CD1c-positive myeloid dendritic cell (primary cell): ENCODE measurements at regions not wholly inside any gene's neighbourhood (a gene's known extent, or its start where the extent isn't known, plus 50 kb on each side); places are given as distances from the start of the nearest gene placed in this dataset.

ENCODE experiments used
- DNase-seq: peaks from one replicate; pipeline ENCODE4 v3.0.0-alpha.2; 2016; ENCODE audit errors: extremely low spot score

DNA sequence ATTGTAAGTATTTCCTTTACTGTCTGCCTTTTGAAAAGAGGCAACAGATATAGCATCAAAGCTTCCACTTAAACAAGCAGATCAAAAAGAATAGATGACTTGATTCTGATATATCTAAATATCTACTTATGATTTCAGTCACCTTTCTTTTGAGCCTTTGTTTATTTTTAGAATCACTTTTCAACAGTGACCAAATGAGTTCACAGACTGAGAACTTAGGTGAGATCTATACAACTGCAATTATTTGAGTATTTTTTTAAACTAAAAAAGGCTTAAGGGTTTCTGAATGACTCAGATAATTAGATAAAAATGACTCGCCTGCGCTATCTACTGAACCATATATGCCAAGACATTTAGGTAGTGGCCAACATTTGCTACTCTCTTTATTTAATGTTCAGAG, 166.7 kb upstream of the KCNIP4 start:
- no peak for DNase-seq

- DNase-seq: no peak
Observed at GRCh38 chr4:22103768-22104167, 155.2 kb upstream of the KCNIP4 start.

- DNase-seq: no peak
Observed at GRCh38 chr4:22099896-22100295, 151.3 kb upstream of the KCNIP4 start.

DNA sequence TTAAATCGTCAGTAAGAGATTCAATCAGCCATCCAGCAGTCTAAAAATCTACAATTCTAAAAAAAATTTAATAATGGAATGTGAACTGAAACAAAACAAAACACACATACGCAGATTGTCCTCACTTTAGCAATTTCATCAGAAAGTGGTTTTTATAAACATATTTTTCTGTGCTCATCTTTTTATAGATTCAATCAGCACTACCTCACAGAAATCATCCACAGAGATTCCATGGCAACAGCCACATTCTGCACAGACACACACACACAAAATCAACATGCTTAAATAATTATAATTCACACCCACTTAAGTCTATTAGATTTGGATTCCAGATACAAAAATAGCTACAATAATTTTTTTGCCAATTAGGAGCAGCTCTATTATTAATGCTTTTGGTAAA, 149.0 kb upstream of the KCNIP4 start:
- no peak for DNase-seq

DNA sequence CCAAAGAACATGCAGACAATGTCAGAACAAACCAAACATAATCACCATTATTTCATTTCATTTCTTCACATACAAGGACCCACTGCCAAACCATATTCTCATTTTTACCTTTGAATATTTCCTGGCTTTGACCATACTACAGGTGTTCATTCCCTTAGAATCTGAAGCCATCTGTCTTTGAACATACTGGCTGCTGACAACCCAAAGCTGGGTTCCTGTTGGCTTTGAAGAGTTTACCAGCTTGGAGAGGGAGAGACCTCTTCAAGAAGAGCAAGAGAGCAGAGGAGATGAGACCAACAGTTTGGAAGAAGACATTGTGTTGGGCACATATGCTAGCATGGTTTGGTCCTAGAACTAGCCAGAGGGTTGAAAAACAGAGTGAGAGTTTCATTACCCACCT, 145.6 kb upstream of the KCNIP4 start:
- DNase-seq: no peak

DNA sequence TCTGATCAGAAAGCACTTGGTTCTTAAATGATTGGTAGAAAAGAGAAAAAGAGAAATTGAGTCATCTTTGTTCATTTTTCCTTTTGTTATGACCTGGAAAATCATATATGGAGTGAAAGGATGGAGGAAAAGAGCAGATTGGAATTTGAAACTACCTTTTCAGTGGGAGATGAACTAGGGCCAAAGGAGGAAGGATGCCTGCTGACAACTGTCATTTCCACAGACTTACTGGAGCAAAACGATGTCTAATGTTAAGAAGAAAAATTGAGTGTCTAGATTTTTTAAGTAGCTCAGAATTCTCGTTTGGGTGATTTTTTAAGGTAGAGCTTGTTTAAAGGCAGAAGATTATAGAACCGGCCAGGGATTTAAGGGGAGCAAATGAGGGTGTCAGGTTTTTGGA, 144.6 kb upstream of the KCNIP4 start:
- DNase-seq: no peak

DNA sequence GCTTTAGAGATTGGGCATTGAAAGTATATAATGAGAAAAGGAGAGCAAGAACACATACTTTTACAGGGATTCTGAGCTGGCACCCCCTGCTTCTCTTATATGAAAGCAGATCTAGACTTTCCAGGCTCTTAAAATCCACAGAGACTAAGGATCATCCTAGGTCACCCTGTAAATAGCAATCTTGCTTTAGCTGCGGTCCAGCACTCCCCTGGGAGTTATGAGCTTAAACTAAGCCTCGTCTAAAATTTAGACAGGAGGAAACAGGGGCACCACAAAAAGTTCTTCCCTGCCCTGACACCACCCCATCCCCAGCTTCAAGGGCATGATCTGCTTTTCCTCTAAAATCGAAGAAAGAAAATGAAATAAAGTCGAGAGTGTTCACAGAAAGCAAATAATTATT, 143.3 kb upstream of the KCNIP4 start:
- no peak for DNase-seq

DNA sequence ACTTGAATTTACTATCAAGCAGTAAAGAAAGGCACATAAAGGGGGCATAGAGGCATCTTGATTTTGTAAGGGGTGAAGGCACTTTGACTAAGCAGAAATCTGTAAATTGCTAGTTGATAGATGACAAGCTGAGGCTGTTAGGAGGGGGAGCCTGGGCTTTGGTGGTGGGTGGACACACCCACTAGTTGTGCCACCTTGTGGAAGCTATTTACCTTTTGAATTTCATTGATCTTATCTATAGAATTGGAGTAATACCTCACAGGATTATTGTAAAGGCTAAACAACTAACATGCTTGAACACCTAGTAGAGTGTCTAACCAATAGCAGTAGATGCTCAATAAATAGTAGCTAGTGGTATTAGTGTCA, 142.8 kb upstream of the KCNIP4 start:
- DNase-seq: no peak

DNA sequence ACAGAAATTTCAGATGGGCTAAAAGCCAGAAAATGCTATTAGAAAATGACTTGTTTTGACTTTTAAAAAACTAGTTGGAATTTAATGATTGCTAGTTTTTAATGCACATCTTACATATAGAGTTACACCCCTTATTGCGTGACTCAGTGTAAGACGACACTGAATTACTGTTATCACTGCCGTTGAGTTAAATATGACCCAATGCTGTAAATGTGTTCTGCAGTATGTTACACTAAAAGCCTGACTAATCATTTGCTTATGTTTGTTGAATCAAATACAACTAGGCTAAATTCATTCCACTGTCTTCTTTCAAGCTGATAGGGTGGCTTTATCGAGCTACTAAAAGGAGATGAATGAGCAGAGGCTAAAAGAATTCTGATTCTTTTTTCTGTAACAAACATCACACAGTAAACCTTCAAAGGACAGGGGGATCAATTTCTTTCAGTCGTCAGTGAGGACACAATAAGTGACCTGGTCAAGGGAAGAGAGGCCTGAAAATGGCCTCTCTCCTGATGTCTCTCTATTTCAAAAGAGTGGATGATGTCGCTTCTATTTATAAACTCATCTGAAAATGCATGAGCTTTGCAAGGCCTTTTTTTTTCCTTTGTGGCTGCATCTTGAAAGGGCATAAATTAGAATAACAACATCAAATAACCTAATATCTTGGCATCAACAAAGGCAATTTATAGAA, 142.2 kb upstream of the KCNIP4 start:
- no peak for DNase-seq

GRCh38 chr4:22077571-22077970, 129.0 kb upstream of the KCNIP4 start:
- no peak for DNase-seq

GRCh38 chr4:22072726-22073125, 124.2 kb upstream of the KCNIP4 start:
- no peak for DNase-seq

- no peak for DNase-seq
Observed at GRCh38 chr4:22072240-22072639, 123.7 kb upstream of the KCNIP4 start.

DNA sequence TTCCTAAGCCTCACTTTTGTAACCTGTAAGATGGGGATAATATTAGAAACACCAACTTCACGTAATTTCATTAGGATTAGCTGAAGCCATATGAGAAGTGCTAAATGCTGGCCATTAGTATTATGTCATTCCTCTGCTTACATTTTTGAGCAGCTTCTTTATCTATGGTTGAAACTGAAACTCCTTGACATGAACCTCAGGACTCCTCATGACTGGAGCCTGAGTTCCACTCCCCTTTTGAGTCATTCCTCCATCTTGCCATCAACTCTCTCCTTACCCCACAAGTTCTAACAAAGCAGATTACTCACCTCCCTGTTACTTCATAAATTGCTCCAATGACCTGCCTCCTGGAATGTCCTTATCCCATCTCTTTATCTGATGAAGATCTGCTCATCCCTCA, 123.2 kb upstream of the KCNIP4 start:
- DNase-seq: no peak

- no peak for DNase-seq
Observed at GRCh38 chr4:22070256-22070655, 121.7 kb upstream of the KCNIP4 start.

DNA sequence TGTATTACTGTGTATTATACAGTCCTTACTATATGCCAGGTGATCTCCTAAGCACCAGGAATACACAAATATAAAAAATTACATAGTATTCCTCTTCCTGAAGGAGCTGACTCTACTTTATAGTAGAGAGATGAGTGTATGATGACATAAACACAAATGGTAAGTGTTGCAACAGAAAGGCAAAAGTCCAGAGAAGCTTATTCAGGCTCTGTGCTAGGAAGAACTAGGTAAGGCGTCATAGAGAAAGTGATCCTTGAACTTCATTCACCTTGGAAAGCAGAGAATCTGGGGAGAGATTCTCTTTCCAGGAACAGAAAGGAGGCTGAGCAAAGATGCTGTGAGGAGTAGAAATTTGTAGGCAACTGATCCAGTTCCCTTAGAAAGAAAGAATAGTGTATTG, 115.0 kb upstream of the KCNIP4 start:
- no peak for DNase-seq

- no peak for DNase-seq
Observed at GRCh38 chr4:22062676-22063075, 114.1 kb upstream of the KCNIP4 start.

DNA sequence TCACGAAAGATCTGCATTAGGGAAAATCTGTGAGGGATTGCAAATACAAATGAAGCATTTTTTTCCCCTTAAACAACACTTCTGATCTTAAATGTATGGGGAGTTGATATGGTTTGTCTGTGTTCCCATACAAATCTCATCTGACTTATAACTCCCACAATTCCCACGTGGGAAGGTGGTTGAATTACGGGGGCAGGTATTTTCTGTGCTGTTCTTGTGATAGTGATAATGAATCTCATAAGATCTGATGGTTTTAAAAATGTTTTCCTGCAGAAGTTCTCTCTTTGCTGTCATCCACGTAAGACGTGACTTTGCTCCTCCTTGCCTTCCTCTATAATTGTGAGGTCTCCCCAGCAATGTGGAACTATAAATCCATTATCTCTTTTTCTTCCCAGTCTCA, 107.4 kb upstream of the KCNIP4 start:
- no peak for DNase-seq

DNA sequence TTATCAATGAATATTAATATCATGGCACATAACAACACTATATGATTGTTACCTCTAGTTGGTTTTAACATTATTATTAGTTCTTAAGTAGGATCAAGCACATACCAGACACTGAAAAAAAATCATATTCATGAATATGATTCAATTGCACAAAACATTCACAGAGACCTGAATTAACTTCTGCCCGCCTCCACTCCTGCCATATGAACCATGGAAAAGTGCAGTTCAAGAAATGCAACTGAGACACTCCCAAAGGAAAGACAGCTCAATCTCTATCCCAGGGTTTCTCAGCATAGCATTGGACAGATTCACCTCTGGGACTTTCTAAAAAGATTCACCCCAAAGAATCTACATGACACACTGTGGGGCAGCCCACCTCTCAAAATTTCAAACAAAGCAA, 103.5 kb upstream of the KCNIP4 start:
- no peak for DNase-seq

- no peak for DNase-seq
Observed at GRCh38 chr4:22048323-22048722, 99.8 kb upstream of the KCNIP4 start.

DNA sequence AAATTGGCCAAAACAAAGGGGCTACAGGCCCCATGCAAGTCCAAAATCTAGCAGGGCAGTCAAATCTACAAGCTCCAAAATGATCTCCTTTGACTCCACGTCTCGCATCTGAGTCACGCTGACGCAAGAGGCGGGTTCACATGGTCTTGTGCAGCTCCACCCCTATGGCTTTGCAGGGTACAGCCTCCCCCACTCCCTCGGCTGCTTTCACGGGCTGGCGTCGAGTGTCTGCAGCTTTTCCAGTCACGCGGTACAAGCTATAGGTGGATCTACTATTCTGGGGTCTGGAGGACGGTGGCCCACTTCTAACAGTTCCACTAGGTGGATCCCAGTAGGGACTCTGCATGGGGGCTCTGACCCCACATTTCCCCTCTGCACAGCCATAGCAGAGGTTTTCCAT, 99.2 kb upstream of the KCNIP4 start:
- DNase-seq: no peak

DNA sequence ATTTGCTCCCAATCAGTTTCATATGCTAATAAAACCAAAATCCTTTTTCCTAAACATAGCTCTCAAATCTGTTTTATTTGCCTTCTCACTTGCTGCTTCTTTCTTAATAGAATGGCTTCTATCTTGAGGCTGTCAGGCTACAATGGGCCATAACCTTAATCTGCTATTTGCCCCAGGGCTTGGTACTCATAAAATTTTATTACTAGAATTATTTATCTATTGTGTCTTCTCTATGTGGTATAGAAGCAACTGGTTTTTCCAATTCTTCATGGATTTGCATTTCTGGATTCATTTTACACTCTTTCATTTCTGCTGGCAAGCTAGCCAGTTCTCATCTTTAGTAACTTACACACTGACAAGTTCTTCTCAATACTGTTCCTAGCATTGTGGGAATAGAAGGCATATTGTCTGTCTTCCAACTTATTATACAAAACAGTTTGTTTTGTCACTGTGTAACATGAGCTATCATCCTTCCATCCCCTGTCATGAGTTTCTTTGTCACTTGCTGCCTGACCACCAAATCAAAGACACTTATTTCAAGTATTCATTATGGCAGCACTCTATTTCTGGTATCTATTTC, 96.6 kb upstream of the KCNIP4 start:
- DNase-seq: no peak

DNA sequence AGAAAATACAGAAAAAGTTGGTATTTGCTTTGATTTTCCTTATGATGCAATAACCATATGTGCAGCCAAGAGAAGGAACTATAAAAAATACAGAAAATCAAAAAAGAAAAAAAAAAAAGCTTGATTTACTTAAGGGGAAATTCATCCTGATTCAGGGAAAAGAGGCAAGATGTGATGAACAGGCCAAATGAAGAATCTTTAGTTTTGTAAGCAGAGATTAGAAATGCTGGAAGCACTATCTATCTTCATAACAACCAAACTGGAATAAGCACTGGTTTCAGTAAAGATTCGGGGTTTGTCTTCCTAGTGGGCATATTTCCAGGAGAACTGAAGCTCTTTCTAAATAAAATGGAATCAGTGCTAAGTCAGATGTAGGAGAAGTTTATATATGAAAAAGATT, 82.9 kb upstream of the KCNIP4 start:
- DNase-seq: no peak

DNA sequence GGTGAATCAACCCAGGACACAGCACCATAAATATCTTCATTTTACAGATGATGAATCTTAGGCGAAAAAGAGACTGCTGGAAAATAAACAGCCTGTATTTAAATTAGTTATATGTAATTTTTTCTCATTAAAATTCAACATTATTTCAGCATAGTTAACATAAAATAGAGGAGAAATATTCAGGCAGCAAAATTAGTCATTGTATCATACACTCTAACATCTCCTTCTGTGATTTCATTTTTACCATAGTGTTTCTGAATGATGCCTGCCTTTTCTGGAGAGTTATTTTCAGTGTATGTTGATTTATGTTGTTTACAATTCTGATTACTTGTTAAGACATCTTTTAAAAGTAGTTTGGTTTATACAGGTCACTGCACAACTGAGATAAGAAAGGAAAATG, 82.3 kb upstream of the KCNIP4 start:
- DNase-seq: no peak

DNA sequence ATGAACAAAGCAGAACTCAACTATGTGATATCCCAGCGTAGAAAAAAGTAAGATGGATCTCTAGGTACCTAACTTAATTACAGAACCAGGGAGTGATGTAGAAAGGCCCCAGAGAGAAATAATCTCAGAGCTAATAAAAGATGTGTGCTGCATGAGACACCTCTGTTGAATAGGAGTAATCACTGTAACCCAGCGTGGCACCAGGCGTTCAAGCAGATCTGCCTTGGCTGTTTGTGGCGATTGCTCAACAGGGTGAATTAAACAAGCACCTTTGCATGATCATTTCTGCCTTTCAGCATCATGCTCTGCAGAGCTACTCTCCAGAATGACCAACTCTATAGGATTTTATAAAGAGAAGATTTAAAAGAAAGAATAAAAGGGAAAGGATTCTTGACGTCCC, 81.7 kb upstream of the KCNIP4 start:
- no peak for DNase-seq
